Coronary artery (tissue), 2 donors: ENCODE measurements at regions not wholly inside any gene's neighbourhood (a gene's known extent, or its start where the extent isn't known, plus 50 kb on each side); places are given as distances from the start of the nearest gene placed in this dataset.
"Not testable (repeated sequence)": the region's sequence is repeated elsewhere in the genome, so short reads cannot be mapped to it uniquely, and the experiment has no call there.

Experiments
- DNase-seq: peaks from one replicate; pipeline ENCODE4 v3.0.0-alpha.2; 2017; ENCODE audit warnings: low spot score
- H3K27ac ChIP-seq, 2 donors: fragments of 200-600 bp; sonication (generic); one replicate each; pipeline ENCODE4 v1.5.1; 2016 to 2019
- H3K4me3 ChIP-seq: fragments of 200-600 bp; sonication (generic); 2 replicates; pipeline ENCODE4 v1.5.1; 2016; ENCODE audit warnings: mild to moderate bottlenecking, moderate library complexity
- CTCF ChIP-seq: fragments of 200-600 bp; sonication (generic); IDR thresholded peaks from one replicate; pipeline ENCODE4 v1.5.1; 2019; ENCODE audit warnings: antibody characterized with exemption

GRCh38 chr13:50766013-50766412, 77.5 kb downstream of the DLEU7 start:
- DNase-seq, result no peak
- H3K4me3 ChIP-seq, result no peak overlapping the region
- TF ChIP-seq CTCF, result no peak
- H3K27ac ChIP-seq, result no peak overlapping the region

- DNase-seq, result no peak
- Histone ChIP-seq H3K27ac (no peak overlapping the region), H3K4me3 (no peak overlapping the region)
- no peak for TF ChIP-seq CTCF
Observed at GRCh38 chr13:50766695-50767094, 76.8 kb downstream of the DLEU7 start.

GRCh38 chr13:50772881-50773280, 70.6 kb downstream of the DLEU7 start:
- DNase-seq, H3K4me3 ChIP-seq, H3K27ac ChIP-seq: not testable (repeated sequence)
